Posterior vena cava (tissue), 2 donors: ENCODE measurements at regions not wholly inside any gene's neighbourhood (a gene's known extent, or its start where the extent isn't known, plus 50 kb on each side); places are given as distances from the start of the nearest gene placed in this dataset.
"Not testable (repeated sequence)": the region's sequence is repeated elsewhere in the genome, so short reads cannot be mapped to it uniquely, and the experiment has no call there.

ENCODE experiments used
- DNase-seq: peaks from one replicate; pipeline ENCODE4 v3.0.0-alpha.2; 2020; ENCODE audit warnings: low spot score
- intact Hi-C, 2 donors: fragments of 100-400 bp; cut with DNase I; formaldehyde crosslinking; loops; one replicate each; pipeline versions ENCODE4 v1.14.1 to v1.14.2; 2022 to 2023
- donor health status: DM: yes; HTN: yes; CAD: no.
- donor health status: DM: yes; HTN: yes; CAD: no.

GRCh38 chr21:27388825-27389224 is 421.9 kb upstream of the ADAMTS5 start:
- intact Hi-C loops: no loop called here

GRCh38 chr21:27382404-27382803 is 415.5 kb upstream of the ADAMTS5 start:
- DNase-seq: no peak
- intact Hi-C loops: no loop called here

More at GRCh38 chr21:27388825-27389224, 421.9 kb upstream of the ADAMTS5 start:
- DNase-seq: no peak

- intact Hi-C loops: no loop called here
- no peak for DNase-seq
Measured at GRCh38 chr21:27380303-27380702, 413.4 kb upstream of the ADAMTS5 start.

GRCh38 chr21:27379354-27379753 is 412.5 kb upstream of the ADAMTS5 start:
- intact Hi-C loops: no loop called here
- no peak for DNase-seq

- DNase-seq: no peak
- intact Hi-C loops: no loop called here
Measured at GRCh38 chr21:27372381-27372780, 405.5 kb upstream of the ADAMTS5 start.

- no peak for DNase-seq
- intact Hi-C loops: no loop called here
Measured at GRCh38 chr21:27371975-27372331, 405.1 kb upstream of the ADAMTS5 start.

GRCh38 chr21:27371115-27371974 is 404.5 kb upstream of the ADAMTS5 start:
- DNase-seq: no peak
- intact Hi-C loops: no loop called here

GRCh38 chr21:27369978-27370571 is 403.2 kb upstream of the ADAMTS5 start:
- no peak for DNase-seq
- intact Hi-C loops: no loop called here

GRCh38 chr21:27369234-27369633 is 402.3 kb upstream of the ADAMTS5 start:
- intact Hi-C loops: no loop called here

GRCh38 chr21:27366646-27367235 is 399.9 kb upstream of the ADAMTS5 start:
- intact Hi-C loops: no loop called here
- no peak for DNase-seq

More at GRCh38 chr21:27369234-27369633, 402.3 kb upstream of the ADAMTS5 start:
- no peak for DNase-seq

- intact Hi-C loops: no loop called here
- DNase-seq: no peak
Measured at GRCh38 chr21:27366036-27366435, 399.1 kb upstream of the ADAMTS5 start.

GRCh38 chr21:27365394-27365793 is 398.5 kb upstream of the ADAMTS5 start:
- intact Hi-C loops: no loop called here
- DNase-seq: no peak

- intact Hi-C loops: no loop called here
- no peak for DNase-seq
Measured at GRCh38 chr21:27363719-27364477, 397.0 kb upstream of the ADAMTS5 start.

GRCh38 chr21:27362249-27362648 is 395.4 kb upstream of the ADAMTS5 start:
- no peak for DNase-seq
- intact Hi-C loops: no loop called here

GRCh38 chr21:27359141-27359540 is 392.3 kb upstream of the ADAMTS5 start:
- no peak for DNase-seq
- intact Hi-C loops: no loop called here

- intact Hi-C loops: no loop called here
- no peak for DNase-seq
Measured at GRCh38 chr21:27352885-27353284, 386.0 kb upstream of the ADAMTS5 start.

GRCh38 chr21:27346041-27346448 is 379.2 kb upstream of the ADAMTS5 start:
- no peak for DNase-seq
- intact Hi-C loops: no loop called here

GRCh38 chr21:27339902-27340301 is 373.0 kb upstream of the ADAMTS5 start:
- no peak for DNase-seq
- intact Hi-C loops: no loop called here

GRCh38 chr21:27338007-27338406 is 371.1 kb upstream of the ADAMTS5 start:
- DNase-seq, intact Hi-C loops: not testable (repeated sequence)

- DNase-seq: no peak
- intact Hi-C loops: no loop called here
Measured at GRCh38 chr21:27333096-27333495, 366.2 kb upstream of the ADAMTS5 start.
